ENCODE measurements at regions not wholly inside any gene's neighbourhood (a gene's known extent, or its start where the extent isn't known, plus 50 kb on each side); places are given as distances from the start of the nearest gene placed in this dataset.

DNA sequence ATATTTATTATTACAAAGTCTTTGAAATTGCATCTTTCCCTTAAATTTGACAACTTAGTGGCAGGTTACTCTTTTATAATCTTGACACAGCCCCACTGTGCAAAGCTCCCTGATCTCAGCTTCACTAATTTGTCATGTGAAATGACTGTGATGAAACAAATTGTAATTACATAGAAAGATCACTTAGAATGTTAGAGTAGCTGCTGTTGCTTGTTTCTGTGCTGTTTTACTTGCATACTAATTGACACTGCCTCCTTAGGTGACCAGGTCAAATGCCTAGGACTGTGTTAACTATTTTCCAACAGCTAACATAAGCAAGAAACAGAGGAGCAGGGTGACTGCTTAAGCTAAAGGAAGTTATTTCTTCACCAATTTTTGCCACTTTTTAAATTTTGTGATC is 211.3 kb downstream of the ZNF326 start:
- H3K9me3 Mint-ChIP-seq = no peaks in the 10 kb centered on the region; the same call in 1 of the 2 replicates
- TF ChIP-seq, protein P1, sequence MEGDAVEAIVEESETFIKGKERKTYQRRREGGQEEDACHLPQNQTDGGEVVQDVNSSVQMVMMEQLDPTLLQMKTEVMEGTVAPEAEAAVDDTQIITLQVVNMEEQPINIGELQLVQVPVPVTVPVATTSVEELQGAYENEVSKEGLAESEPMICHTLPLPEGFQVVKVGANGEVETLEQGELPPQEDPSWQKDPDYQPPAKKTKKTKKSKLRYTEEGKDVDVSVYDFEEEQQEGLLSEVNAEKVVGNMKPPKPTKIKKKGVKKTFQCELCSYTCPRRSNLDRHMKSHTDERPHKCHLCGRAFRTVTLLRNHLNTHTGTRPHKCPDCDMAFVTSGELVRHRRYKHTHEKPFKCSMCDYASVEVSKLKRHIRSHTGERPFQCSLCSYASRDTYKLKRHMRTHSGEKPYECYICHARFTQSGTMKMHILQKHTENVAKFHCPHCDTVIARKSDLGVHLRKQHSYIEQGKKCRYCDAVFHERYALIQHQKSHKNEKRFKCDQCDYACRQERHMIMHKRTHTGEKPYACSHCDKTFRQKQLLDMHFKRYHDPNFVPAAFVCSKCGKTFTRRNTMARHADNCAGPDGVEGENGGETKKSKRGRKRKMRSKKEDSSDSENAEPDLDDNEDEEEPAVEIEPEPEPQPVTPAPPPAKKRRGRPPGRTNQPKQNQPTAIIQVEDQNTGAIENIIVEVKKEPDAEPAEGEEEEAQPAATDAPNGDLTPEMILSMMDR (IDR thresholded peaks at IDR 0.05) = no peak
- no peak for DNase-seq
- no peaks in the 10 kb centered on the region for H3K4me1 Mint-ChIP-seq (ENCODE audit: low read depth)
- no peaks in the 10 kb centered on the region for H3K36me3 Mint-ChIP-seq (ENCODE audit: low read depth)
- H3K4me3 Mint-ChIP-seq = no peak overlapping the region
- no peaks in the 10 kb centered on the region; the same call in 1 of the 2 replicates for H3K27me3 Mint-ChIP-seq (ENCODE audit: insufficient read depth)
- H3K27ac Mint-ChIP-seq = no peak overlapping the region

DNA sequence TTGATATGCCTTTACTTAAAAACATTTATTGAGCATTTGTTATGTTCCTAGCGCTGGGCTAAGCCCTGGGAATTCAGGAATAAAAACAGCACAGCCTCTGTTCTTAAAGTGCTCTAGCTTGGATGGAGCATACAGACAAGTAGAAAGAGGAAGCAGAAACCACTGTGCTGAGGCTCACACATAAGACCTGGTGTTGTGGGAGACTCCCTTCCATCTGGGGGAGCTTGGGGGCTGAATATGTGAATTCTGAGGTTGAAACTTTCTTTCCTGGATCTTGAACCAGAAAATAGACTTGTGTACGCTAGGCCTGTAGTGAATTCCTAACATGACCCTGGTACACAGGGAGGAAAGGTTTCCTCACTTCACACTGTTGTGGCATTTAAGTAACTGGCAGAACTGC is 209.9 kb downstream of the ZNF326 start:
- H3K4me3 Mint-ChIP-seq = no peak overlapping the region
- DNase-seq = no peak
- no peaks in the 10 kb centered on the region; the same call in 1 of the 2 replicates for H3K27me3 Mint-ChIP-seq (ENCODE audit: insufficient read depth)
- TF ChIP-seq, protein P1 (IDR thresholded peaks at IDR 0.05) = no peak
- no peaks in the 10 kb centered on the region; the same call in 1 of the 2 replicates for H3K9me3 Mint-ChIP-seq
- H3K36me3 Mint-ChIP-seq (ENCODE audit: low read depth) = no peaks in the 10 kb centered on the region
- no peaks in the 10 kb centered on the region for H3K4me1 Mint-ChIP-seq (ENCODE audit: low read depth)
- H3K27ac Mint-ChIP-seq = no peak overlapping the region

DNA sequence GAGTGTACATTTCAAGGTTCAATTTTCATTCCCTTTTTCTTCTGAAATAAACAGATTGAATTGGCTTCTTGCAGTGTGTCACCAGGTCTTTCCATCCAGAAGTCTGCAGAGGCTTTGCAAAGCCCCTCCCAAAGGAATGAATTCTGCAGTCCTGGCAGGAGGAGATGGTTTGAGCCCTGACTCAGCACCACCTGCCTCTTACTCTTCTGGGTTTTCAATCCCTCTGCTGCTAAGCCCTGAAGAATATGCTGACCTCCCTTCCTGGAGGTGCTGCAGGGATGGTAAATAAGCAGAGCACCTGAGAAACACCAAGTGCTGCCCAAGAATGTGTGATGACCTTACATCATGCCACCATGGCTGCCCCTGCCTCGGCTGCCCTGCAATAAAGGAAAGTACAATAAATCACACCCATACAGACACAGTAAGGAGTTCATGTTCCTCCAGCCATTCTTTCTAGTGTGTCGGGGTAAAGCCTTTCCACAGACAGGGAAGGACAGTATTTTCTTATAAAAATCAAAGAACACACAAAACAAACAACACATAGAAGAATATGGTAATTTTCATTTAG is 209.2 kb downstream of the ZNF326 start:
- H3K4me1 Mint-ChIP-seq (ENCODE audit: low read depth) = no peaks in the 10 kb centered on the region
- no peaks in the 10 kb centered on the region; the same call in 1 of the 2 replicates for H3K27me3 Mint-ChIP-seq (ENCODE audit: insufficient read depth)
- DNase-seq = no peak
- TF ChIP-seq, protein P1 (IDR thresholded peaks at IDR 0.05) = no peak
- no peaks in the 10 kb centered on the region; the same call in 1 of the 2 replicates for H3K9me3 Mint-ChIP-seq
- H3K36me3 Mint-ChIP-seq (ENCODE audit: low read depth) = no peaks in the 10 kb centered on the region
- H3K27ac Mint-ChIP-seq = no peak overlapping the region
- no peak overlapping the region for H3K4me3 Mint-ChIP-seq

DNA sequence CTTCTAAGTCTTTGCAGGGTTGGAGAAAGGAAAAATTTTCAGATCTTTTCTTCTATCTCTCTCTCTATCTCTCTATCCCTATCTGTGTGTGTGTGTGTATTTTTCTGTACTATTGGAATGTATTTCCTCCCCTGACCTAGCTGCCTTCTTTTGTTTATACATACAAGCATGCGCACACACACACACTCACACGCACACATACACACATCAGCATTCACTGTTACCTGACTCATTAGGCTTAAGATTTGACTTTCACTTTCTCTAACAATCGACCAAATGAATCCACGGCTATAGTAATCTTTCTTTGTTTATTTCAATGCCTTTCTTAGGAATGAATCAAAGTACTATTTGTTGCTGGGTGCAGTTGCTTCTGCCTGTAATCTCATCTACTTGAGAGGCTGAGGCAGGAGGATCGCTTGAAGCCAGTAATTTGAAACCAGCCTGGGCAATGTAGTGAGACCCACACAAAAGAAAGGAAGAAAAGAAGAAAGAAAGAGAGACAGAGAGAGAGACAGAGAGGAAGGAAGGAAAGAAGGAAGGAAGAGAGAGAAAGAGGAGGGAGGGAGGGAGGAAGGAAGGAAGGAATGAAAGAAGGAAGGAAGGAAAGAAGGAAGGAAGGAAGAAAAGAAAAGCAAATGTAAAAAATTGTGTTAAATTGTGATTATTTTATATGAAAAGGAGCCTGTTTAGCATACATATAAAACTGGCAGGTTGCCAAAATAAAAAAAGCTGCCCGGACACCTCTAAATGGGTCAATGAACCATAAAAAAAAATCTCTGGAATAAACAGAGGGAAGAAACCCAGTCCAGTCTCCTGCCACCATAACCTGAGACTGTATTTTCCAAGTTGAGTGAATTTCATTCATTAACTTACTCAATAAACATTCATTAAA is 206.8 kb downstream of the ZNF326 start:
- Mint-ChIP-seq H3K4me3 (no peak overlapping the region), H3K27me3 (ENCODE audit: insufficient read depth) (no peaks in the 10 kb centered on the region; the same call in 1 of the 2 replicates), H3K4me1 (ENCODE audit: low read depth) (no peaks in the 10 kb centered on the region), H3K36me3 (ENCODE audit: low read depth) (no peaks in the 10 kb centered on the region), H3K9me3 (no peaks in the 10 kb centered on the region; the same call in 1 of the 2 replicates), H3K27ac (no peak overlapping the region)
- TF ChIP-seq, protein P1 (IDR thresholded peaks at IDR 0.05) = no peak
- no peak for DNase-seq

DNA sequence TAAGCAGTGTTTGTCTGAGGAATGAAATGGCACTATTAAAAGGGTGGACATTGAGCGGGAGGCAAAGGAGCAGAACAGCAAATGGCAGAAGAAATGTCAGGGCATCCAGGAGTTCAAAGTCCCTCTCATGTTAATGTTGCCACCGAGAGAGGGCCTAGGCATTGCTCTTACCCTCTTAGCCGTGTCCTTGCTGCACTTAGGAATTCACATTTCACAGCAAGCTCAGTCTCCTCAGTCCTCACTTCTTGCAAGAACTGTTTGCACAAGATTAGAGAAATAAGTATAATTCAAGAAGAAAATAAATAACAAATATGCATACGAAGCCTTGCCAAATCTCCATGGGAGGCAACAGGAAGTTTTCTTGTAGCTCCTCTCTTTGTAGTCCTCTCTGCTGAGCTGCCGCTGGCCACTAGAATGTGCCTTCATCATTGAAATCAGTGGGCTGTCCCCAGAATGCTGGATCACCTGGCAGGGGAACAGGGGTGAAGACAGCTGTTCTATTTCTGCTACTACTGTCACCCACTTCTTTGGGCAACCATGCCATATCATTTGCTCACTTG is 205.8 kb downstream of the ZNF326 start:
- H3K27ac Mint-ChIP-seq = no peak overlapping the region
- no peaks in the 10 kb centered on the region for H3K4me1 Mint-ChIP-seq (ENCODE audit: low read depth)
- H3K4me3 Mint-ChIP-seq = no peak overlapping the region
- no peaks in the 10 kb centered on the region; the same call in 1 of the 2 replicates for H3K27me3 Mint-ChIP-seq (ENCODE audit: insufficient read depth)
- H3K36me3 Mint-ChIP-seq (ENCODE audit: low read depth) = no peaks in the 10 kb centered on the region
- TF ChIP-seq, protein P1 (IDR thresholded peaks at IDR 0.05) = no peak
- no peaks in the 10 kb centered on the region; the same call in 1 of the 2 replicates for H3K9me3 Mint-ChIP-seq
- DNase-seq = no peak

All from HFFc6 (cell line).